Upper lobe of left lung (tissue), 6 donors: ENCODE measurements at regions not wholly inside any gene's neighbourhood (a gene's known extent, or its start where the extent isn't known, plus 50 kb on each side); places are given as distances from the start of the nearest gene placed in this dataset.

Experiments
- ATAC-seq, 2 donors: fragments of 200-7000 bp; cut with Tn5 transposase; one replicate each; pipeline ENCODE4 v1.9.1; 2022; ENCODE audit warnings: mild to moderate bottlenecking in 2 of 2, moderate library complexity in 2 of 2; ENCODE audit not compliant: low FRiP score in 2 of 2
- DNase-seq, 2 donors: peaks; one replicate each; pipeline ENCODE4 v3.0.0-alpha.2; 2019 to 2020
- H3K27ac ChIP-seq, 4 donors: fragments of 200-600 bp; sonication (generic); one replicate each; pipeline ENCODE4 v1.5.1; 2016 to 2019
- H3K27me3 ChIP-seq, 4 donors: fragments of 200-600 bp; sonication (generic); one replicate each; pipeline ENCODE4 v1.5.1; 2017 to 2019
- H3K36me3 ChIP-seq, 4 donors: fragments of 200-600 bp; sonication (generic); one replicate each; pipeline ENCODE4 v1.5.1; 2016 to 2019
- H3K4me1 ChIP-seq, 4 donors: fragments of 200-600 bp; sonication (generic); one replicate each; pipeline ENCODE4 v1.5.1; 2018 to 2019
- H3K4me3 ChIP-seq, 4 donors: fragments of 200-600 bp; sonication (generic); one replicate each; pipeline ENCODE4 v1.5.1; 2017 to 2019; ENCODE audit warnings: mild to moderate bottlenecking in 2 of 4, moderate library complexity in 1 of 4
- H3K9me3 ChIP-seq, 4 donors: fragments of 200-600 bp; sonication (generic); one replicate each; pipeline ENCODE4 v1.5.1; 2018 to 2019
- CTCF ChIP-seq, 6 experiments: fragments of 450-650 bp in 4 of 6; fragments of 200-600 bp in 2 of 6; sonication (generic) in 2 of 6; IDR thresholded peaks; one replicate each; pipeline ENCODE4 v1.5.1; 2016 to 2019; ENCODE audit warnings: antibody characterized with exemption in 6 of 6
- EP300 ChIP-seq, 4 donors: sonication (generic); formaldehyde crosslinking; IDR thresholded peaks; one replicate each; pipeline ENCODE4 v1.5.1; 2017; ENCODE audit warnings: antibody characterized with exemption in 4 of 4, control low read depth in 2 of 4
- POLR2A ChIP-seq, 4 donors: fragments of 450-650 bp; IDR thresholded peaks; one replicate each; pipeline ENCODE4 v1.5.1; 2016 to 2017; ENCODE audit warnings: antibody characterized with exemption in 4 of 4, mild to moderate bottlenecking in 2 of 4
- POLR2AphosphoS5 ChIP-seq, 2 donors: sonication (generic); formaldehyde crosslinking; IDR thresholded peaks; one replicate each; pipeline ENCODE4 v1.5.1; 2017; ENCODE audit warnings: antibody characterized with exemption in 2 of 2
- WGBS, 2 donors: methylation state at CpG; one replicate each; pipeline ENCODE4 v1.1.5; 2017 to 2018; 5-methylcytosine and 5-hydroxymethylcytosine counted together
- donor health status: DM: no; HTN: no; CAD: no; lungs with moderate emphysema.
- donor health status: DM: no; HTN: yes; CAD: no; lungs with severe emphysema.

DNA sequence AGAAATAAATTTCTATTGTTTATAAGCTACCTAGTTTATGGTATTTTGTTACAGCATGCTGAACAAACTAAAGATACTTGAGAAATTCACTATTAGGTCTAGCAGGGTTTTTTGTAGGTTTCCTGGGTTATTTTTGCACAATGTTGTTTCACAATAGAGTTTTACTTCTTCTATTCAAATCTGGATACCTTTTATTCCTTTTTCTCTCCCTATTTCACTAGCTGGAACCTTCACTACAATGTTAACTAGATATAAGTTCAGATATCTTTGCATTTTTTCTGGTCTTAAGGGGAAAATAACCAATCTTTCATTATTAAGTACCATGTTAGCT lies 237.7 kb upstream of the CITED2 start:
- H3K4me3 ChIP-seq: no peak overlapping the region
- no peak overlapping the region for H3K27ac ChIP-seq
- DNase-seq: no peak
- no peaks in the 10 kb centered on the region for H3K36me3 ChIP-seq
- no peak for ATAC-seq
- H3K4me1 ChIP-seq: peaks cover 0 to 8% (median 3%) of the 10 kb centered on the region in 4 donors
- H3K9me3 ChIP-seq: no peaks in the 10 kb centered on the region
- no peaks in the 10 kb centered on the region for H3K27me3 ChIP-seq
- TF ChIP-seq CTCF (IDR thresholded peaks at IDR 0.05) (no peak), POLR2AphosphoS5 (IDR thresholded peaks at IDR 0.05) (no peak), EP300 (IDR thresholded peaks at IDR 0.05) (no peak), POLR2A (IDR thresholded peaks at IDR 0.05) (no peak)

- DNase-seq (no peak), ATAC-seq (no peak)
- no peaks in the 10 kb centered on the region for H3K36me3 ChIP-seq
- 71 to 72% methylated on average over 8 of the region's 8 CpGs for WGBS, 2 donors
- H3K9me3 ChIP-seq: no peaks in the 10 kb centered on the region
- TF ChIP-seq POLR2AphosphoS5 (IDR thresholded peaks at IDR 0.05) (no peak), CTCF (IDR thresholded peaks at IDR 0.05) (no peak), EP300 (IDR thresholded peaks at IDR 0.05) (no peak), POLR2A (IDR thresholded peaks at IDR 0.05) (no peak)
- H3K4me3 ChIP-seq: no peak overlapping the region
- peaks cover 0 to 8% (median 3%) of the 10 kb centered on the region in 4 donors for H3K4me1 ChIP-seq
- H3K27ac ChIP-seq: no peak overlapping the region
- no peaks in the 10 kb centered on the region for H3K27me3 ChIP-seq
These were observed 237.1 kb upstream of the CITED2 start for GRCh38 chr6:139611327-139612134.

DNA sequence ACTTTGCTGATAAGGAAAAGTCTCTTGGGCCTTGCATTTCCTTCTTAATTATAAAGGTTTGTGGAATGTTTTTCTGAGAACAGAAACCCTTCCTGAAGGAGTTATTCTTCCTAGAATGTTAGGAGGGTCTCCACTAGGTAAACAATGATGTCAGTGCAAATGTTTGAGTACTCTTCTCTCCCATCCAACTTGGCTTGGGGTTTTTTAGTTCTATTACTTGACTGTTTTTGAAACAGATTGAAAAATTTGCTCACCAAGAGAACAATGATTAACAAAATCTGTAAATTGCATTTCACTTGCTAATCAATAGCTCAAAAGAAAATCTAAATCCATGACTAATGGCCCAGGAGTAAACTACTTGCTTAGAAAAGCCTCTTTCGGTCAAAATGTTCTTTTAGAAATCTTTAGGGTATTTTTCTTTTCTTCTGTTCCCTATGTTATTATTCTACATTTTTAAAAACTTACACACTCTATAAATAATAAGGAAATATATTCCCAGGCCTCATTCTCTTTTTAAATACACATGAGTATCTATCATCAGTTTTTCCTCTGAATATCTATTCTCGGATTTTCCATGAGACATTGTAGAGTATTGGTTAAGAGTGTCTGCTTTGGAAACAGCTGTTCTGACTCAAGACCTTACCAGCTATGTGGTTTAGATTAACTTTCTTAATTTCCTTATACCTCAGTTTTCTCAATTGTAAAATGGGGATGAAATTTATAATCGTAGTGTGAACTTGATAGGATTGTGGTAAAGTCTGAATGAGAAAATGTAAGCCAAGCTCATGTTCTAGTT lies 234.2 kb upstream of the CITED2 start:
- H3K36me3 ChIP-seq: no peaks in the 10 kb centered on the region
- WGBS, 2 donors: 76 to 79% methylated on average over 3 of the region's 3 CpGs

GRCh38 chr6:139605350-139605749 lies 230.9 kb upstream of the CITED2 start:
- ATAC-seq (peak in 1 of 2 donors; percentile 38), DNase-seq (no peak)
- Histone ChIP-seq H3K27me3 (no peaks in the 10 kb centered on the region), H3K27ac (no peak overlapping the region), H3K9me3 (no peaks in the 10 kb centered on the region), H3K36me3 (no peaks in the 10 kb centered on the region), H3K4me1 (peaks cover 0 to 8% (median 3%) of the 10 kb centered on the region in 4 donors), H3K4me3 (no peak overlapping the region)
- TF ChIP-seq POLR2AphosphoS5 (IDR thresholded peaks at IDR 0.05): no peak
- 59 to 65% methylated on average over 3 of the region's 3 CpGs for WGBS, 2 donors

More for the DNA sequence above, 234.2 kb upstream of the CITED2 start:
- no peaks in the 10 kb centered on the region for H3K9me3 ChIP-seq
- TF ChIP-seq EP300 (IDR thresholded peaks at IDR 0.05) (no peak), CTCF (IDR thresholded peaks at IDR 0.05) (no peak), POLR2AphosphoS5 (IDR thresholded peaks at IDR 0.05) (no peak), POLR2A (IDR thresholded peaks at IDR 0.05) (no peak)
- no peaks in the 10 kb centered on the region for H3K27me3 ChIP-seq
- H3K27ac ChIP-seq: no peak overlapping the region
- H3K4me3 ChIP-seq: no peak overlapping the region
- H3K4me1 ChIP-seq: peaks cover 0 to 8% (median 3%) of the 10 kb centered on the region in 4 donors
- no peak for DNase-seq
- no peak for ATAC-seq

DNA sequence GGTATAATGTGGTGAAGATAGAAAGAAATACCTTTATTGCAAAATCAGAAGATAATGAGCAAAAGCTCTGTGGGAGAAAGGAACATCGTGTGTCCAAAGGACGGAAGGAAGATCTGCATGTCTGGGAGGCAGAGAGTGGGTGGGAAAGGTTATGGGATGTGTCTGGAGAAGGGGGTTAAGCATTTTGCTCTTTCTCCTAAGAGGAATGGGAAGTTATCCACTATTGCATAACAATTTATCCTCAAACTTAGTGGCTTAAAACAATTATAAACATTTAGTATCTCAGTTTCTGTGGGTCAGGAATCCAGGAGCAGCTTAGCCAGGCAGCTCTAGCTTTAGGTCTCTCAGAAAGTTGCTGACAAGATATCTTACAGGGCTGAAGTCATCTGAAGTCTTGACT lies 229.1 kb upstream of the CITED2 start:
- Histone ChIP-seq H3K36me3 (no peaks in the 10 kb centered on the region), H3K27me3 (no peaks in the 10 kb centered on the region), H3K4me1 (peaks cover 0 to 10% (median 3%) of the 10 kb centered on the region in 4 donors), H3K9me3 (no peaks in the 10 kb centered on the region), H3K4me3 (no peak overlapping the region), H3K27ac (no peak overlapping the region)
- DNase-seq: no peak
- TF ChIP-seq CTCF (IDR thresholded peaks at IDR 0.05): no peak
- TF ChIP-seq EP300 (IDR thresholded peaks at IDR 0.05): no peak
- TF ChIP-seq POLR2AphosphoS5 (IDR thresholded peaks at IDR 0.05): no peak
- WGBS, 2 donors: 77 to 80% methylated on average over 2 of the region's 2 CpGs
- no peak for ATAC-seq
